DOHH2 (cell line): ENCODE measurements at regions not wholly inside any gene's neighbourhood (a gene's known extent, or its start where the extent isn't known, plus 50 kb on each side); places are given as distances from the start of the nearest gene placed in this dataset.

Experiments
- CTCF ChIP-seq: fragments of 200-600 bp; sonication (generic); IDR thresholded peaks from one replicate; pipeline ENCODE4 v1.5.1; 2014; ENCODE audit warnings: antibody characterized with exemption, mild to moderate bottlenecking, low read depth, low read length; ENCODE audit not compliant: poor library complexity, severe bottlenecking
- EZH2phosphoT487 ChIP-seq: fragments of 200-600 bp; sonication (generic); IDR thresholded peaks from 2 replicates; pipeline ENCODE4 v1.6.1; 2017; ENCODE audit warnings: borderline replicate concordance, mild to moderate bottlenecking, antibody characterized with exemption, low read length, moderate library complexity, mixed read lengths

GRCh38 chr9:7859701-7860334, 60.2 kb upstream of the DMAC1 start:
- TF ChIP-seq CTCF (no peak), EZH2phosphoT487 (no peak)
